ENCODE measurements at regions not wholly inside any gene's neighbourhood (a gene's known extent, or its start where the extent isn't known, plus 50 kb on each side); places are given as distances from the start of the nearest gene placed in this dataset.

DNA sequence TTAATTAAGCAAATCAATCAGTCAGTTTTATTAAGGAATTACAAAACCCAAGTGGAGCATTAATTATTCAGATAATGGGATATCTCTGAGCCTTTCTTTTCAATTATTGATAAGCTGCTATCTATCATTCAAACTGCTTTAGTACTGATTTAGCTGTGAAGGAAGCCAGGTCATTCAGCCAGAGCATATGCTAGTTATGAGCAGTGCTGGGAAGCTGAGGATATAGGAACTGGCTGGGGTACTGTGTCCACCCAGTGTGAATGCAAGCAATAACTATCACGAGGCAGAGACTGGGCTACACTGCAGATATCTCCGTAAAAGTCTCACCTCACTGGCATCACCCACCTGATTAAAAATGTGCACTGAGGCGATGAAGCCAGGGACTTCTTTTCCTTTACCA, 496.7 kb upstream of the PIK3C3 start:
- no peak for DNase-seq (ENCODE audit: low spot score)

- no peak for DNase-seq (ENCODE audit: low spot score)
Measured at GRCh38 chr18:41457765-41458326, 497.2 kb upstream of the PIK3C3 start.

GRCh38 chr18:41456831-41457230, 498.2 kb upstream of the PIK3C3 start:
- no peak for DNase-seq (ENCODE audit: low spot score)

DNA sequence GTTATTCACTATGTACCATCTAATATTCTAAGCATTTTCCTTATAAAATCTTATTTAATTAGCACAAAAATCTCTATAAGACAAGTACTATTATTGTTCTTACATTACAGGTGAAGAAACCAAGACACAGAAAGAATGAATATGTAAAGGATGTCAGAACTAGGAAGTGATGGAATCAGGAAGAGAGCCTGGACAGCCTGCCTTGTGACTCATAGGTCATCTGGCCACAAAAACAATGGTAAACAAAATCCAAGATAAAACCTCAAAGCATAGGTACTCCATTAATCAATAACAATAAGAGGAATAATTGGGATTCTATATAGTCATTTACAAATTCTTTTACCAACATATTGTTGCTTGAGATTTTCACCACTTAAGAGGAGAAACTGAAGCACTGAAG, 505.4 kb upstream of the PIK3C3 start:
- no peak for DNase-seq (ENCODE audit: low spot score)

- DNase-seq (ENCODE audit: low spot score) = no peak
Measured at GRCh38 chr18:41444943-41445342, 510.1 kb upstream of the PIK3C3 start.

GRCh38 chr18:41436772-41437171, 518.3 kb upstream of the PIK3C3 start:
- no peak for DNase-seq (ENCODE audit: low spot score)

DNA sequence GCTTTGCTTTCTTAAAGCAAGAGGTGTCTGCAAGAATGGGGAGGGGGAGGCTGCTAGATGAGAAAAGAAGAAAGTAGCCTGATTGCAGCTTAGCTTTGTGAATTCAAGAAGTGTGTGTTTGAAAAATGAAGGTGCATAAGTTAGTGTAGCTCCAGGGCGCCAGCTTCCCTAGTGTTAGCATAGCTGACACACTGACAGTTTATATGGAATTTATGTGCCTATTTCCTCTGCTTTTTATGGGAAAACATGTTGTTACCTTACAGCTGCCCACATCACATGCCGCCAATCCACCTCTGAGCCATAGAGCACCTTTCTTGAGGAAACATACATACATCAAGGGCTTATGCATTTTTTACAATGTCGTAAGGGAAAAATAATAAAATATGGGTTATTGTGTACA, 536.4 kb upstream of the PIK3C3 start:
- no peak for DNase-seq (ENCODE audit: low spot score)

- no peak for DNase-seq (ENCODE audit: low spot score)
Measured at GRCh38 chr18:41416044-41416443, 539.0 kb upstream of the PIK3C3 start.

DNA sequence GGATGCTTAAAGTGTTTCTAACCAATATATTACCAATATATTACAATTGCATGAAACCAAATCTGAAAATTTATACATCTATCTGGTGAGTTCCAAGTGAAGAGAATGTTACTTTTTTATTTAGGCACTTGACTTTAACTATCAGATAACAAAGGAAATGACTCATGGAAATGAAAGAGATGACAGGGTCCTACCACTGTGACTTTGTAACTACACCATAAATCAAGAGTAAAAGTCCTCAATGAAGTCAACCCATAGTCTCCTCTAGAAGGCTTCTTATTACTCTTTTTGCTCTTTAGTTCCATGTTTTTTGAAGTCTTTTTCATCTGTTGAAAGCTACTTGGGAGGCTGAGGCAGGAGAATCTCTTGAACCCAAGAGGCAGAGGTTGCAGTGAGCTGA, 545.0 kb upstream of the PIK3C3 start:
- no peak for DNase-seq (ENCODE audit: low spot score)

DNA sequence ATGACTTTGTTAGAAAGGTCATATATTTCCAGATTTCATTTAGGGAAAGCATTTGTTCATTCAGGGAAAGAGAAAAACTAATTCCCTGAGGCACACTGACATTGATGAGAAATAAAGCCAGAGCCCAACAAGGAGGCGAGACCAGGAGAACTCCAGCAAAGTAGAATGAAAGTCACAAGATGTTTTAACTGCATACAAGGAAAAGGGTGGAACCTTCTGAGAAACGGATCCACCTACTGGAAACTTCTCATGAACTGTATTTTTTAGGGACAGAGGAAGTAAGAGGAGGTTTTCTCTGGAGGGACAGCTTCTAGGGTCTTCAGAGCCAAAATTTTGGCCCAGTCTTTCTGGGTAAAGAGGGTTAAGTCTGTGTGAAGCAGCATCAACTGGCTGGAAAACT, 548.2 kb upstream of the PIK3C3 start:
- DNase-seq (ENCODE audit: low spot score) = no peak

- DNase-seq (ENCODE audit: low spot score) = no peak
Measured at GRCh38 chr18:41396861-41397260, 558.2 kb upstream of the PIK3C3 start.

DNA sequence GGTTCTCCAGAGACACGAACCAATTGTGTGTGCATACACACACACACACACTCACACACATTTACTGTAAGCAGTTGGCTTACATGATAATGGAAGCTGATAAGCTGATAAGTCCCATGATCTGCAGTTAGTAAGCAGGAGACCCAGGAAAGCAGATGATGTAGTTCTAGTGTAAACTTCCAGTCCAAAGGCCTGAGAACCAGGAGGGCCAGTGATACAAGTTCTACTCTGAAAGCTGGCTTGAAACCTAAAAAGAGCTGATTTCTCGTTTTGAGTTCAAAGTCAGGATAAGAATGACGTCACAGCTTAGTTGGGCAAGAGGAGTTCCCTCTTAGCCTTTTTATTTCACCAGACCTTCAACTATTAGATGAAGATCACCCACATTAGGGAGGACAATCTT, 558.8 kb upstream of the PIK3C3 start:
- no peak for DNase-seq (ENCODE audit: low spot score)

GRCh38 chr18:41395695-41396094, 559.3 kb upstream of the PIK3C3 start:
- no peak for DNase-seq (ENCODE audit: low spot score)

- no peak for DNase-seq (ENCODE audit: low spot score)
Measured at GRCh38 chr18:41391616-41392595, 563.1 kb upstream of the PIK3C3 start.

- no peak for DNase-seq (ENCODE audit: low spot score)
Measured at GRCh38 chr18:41390309-41390708, 564.7 kb upstream of the PIK3C3 start.

GRCh38 chr18:41378598-41378997, 576.4 kb upstream of the PIK3C3 start:
- DNase-seq (ENCODE audit: low spot score) = no peak

DNA sequence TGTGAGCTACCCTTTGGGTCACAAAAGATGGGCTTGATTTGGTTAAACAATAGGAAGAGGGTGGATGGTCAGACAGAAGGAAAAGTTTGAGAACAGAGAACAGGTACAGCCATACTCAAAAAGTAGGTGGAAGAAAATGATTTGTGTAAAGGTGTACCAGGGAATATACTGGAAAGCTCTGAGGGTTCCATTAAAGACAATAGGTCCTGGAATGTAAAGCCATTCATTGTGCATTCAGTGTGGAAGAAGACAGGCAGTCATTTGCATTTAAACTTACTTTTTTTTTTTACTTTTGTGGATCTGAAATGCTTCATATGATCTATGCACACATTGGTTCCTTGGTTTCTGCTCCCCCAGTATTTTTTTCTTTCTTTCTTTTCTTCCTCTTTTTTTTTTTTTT, 581.4 kb upstream of the PIK3C3 start:
- no peak for DNase-seq (ENCODE audit: low spot score)

- no peak for DNase-seq (ENCODE audit: low spot score)
Measured at GRCh38 chr18:41372046-41372665, 582.9 kb upstream of the PIK3C3 start.

GRCh38 chr18:41371156-41372045, 583.6 kb upstream of the PIK3C3 start:
- no peak for DNase-seq (ENCODE audit: low spot score)

DNA sequence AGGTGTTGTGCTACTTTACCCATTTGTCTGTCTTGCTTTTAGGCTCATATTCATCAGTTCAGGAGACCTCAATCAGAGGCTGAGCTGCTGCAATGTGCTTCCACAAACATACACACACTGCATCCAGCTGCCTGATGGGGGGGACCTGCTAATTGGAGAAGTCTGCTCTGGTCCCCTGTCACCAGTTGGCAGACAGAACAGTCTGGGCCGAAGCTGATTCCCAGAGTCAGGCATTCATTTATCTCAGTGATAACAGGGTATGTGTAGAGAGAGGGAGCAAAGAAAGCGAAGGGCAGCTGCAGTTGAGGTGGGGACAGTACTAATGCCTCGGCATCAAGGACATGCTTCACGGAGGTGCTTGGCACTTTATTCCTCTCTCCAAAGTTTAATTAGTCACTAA, 584.3 kb upstream of the PIK3C3 start:
- DNase-seq (ENCODE audit: low spot score) = no peak

DNA sequence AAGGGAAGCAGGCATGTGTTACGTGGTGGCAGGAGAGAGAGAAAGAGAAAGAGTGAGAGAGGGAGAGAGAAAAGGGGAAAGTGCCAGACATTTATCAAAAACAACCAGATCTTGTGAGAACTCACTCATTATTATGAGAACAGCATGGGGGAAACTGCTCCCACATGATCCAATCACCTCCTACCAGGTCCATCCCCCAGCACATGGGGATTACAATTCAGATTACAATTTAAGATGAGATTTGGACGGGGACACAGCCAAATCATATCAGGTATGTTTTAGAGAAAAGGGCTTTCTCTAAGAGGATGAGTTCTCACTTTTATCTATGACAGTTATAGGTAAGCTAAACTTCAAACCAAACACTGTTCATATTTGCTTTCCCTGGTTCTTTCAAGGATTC, 597.3 kb upstream of the PIK3C3 start:
- DNase-seq (ENCODE audit: low spot score) = no peak

Data from HuH-7.5 (cell line).